Heart left ventricle (tissue), 13 donors: ENCODE measurements at regions not wholly inside any gene's neighbourhood (a gene's known extent, or its start where the extent isn't known, plus 50 kb on each side); places are given as distances from the start of the nearest gene placed in this dataset.

ENCODE experiments used
- CTCF ChIP-seq, 12 donors: fragments of 200-600 bp; sonication (generic) in 4 of 12; IDR thresholded peaks; one replicate each; pipeline versions ENCODE4 v1.5.0 to v1.8.0; 2018 to 2022; ENCODE audit warnings: antibody characterized with exemption in 12 of 12, mild to moderate bottlenecking in 5 of 12
- POLR2A ChIP-seq, 2 donors: fragments of 450-650 bp; IDR thresholded peaks; one replicate each; pipeline ENCODE4 v1.6.1; 2017; ENCODE audit warnings: antibody characterized with exemption in 2 of 2, mild to moderate bottlenecking in 2 of 2, moderate library complexity in 2 of 2
- donor health status: ischemic (EF 13 %, LVEDD 7.1; RV severe dilation, severe dysfunction).
- donor health status: DM: no; HTN: yes; CAD: no.
- donor health status: DM: no; HTN: no; CAD: no.
- donor health status: ischemic (EF 25% LVEDD 6.9; RV normal size, moderate dysfunction).
- donor health status: ischemic (EF 25% LVEDD 5.7; RV mildly dilated, moderate dysfunction).
- donor health status: ischemic (EF 35%, LVEDD 5.7; RV mildly dilated, moderate dysfunction).
- donor health status: nonischemic (EF 11% LVEDD 7.7; RV severe dilation, severe dysfunction).
- donor health status: DM: yes; HTN: yes; CAD: no.
- donor health status: PGD.
- donor health status: ischemic (EF 29% LVEDD 5.4; RV normal size, mild dysfunction).
- donor health status: nonischemic (EF 23%, LVEDD 6.1; RV moderate dilation, normal function).

- TF ChIP-seq CTCF (IDR thresholded peaks at IDR 0.05) (no peak), POLR2A (IDR thresholded peaks at IDR 0.05) (no peak)
Observed at GRCh38 chr13:78147905-78148304, 229.3 kb upstream of the EDNRB start.
